Mesenchymal stem cell (in vitro differentiated cells and primary cell): ENCODE measurements at regions not wholly inside any gene's neighbourhood (a gene's known extent, or its start where the extent isn't known, plus 50 kb on each side); places are given as distances from the start of the nearest gene placed in this dataset.

ENCODE experiments used
- DNase-seq: peaks from one replicate; pipeline ENCODE4 v3.0.0-alpha.2; 2013
- H2AFZ ChIP-seq: one replicate; pipeline ENCODE4 v1.6.1; 2013; ENCODE audit warnings: low read depth, mild to moderate bottlenecking, control low read depth, inconsistent platforms, low read length, moderate library complexity
- H2AK5ac ChIP-seq: 2 replicates; pipeline ENCODE4 v1.6.1; 2013; ENCODE audit warnings: low read length, moderate library complexity, mild to moderate bottlenecking, inconsistent platforms; ENCODE audit not compliant: severe bottlenecking
- H2BK120ac ChIP-seq: one replicate; pipeline ENCODE4 v1.6.1; 2013; ENCODE audit warnings: low read depth, mild to moderate bottlenecking, inconsistent platforms, low read length, moderate library complexity
- H2BK12ac ChIP-seq, 2 experiments: one replicate each; pipeline ENCODE4 v1.6.1; 2013; ENCODE audit warnings: inconsistent platforms in 2 of 2, low read length in 2 of 2, mild to moderate bottlenecking in 2 of 2, moderate library complexity in 2 of 2, control low read depth in 1 of 2
- H2BK15ac ChIP-seq: one replicate; pipeline ENCODE4 v1.6.1; 2013; ENCODE audit warnings: mild to moderate bottlenecking, low read depth, inconsistent platforms; ENCODE audit not compliant: poor library complexity, severe bottlenecking
- H2BK5ac ChIP-seq: 2 replicates; pipeline ENCODE4 v1.6.1; 2013; ENCODE audit warnings: low read depth, mild to moderate bottlenecking, low read length, control low read depth, inconsistent platforms; ENCODE audit not compliant: poor library complexity, severe bottlenecking
- H3K14ac ChIP-seq, 2 experiments: one replicate each; pipeline ENCODE4 v1.6.1; 2013; ENCODE audit warnings: inconsistent platforms in 2 of 2, low read length in 2 of 2, control low read depth in 1 of 2, mild to moderate bottlenecking in 1 of 2, moderate library complexity in 1 of 2
- H3K18ac ChIP-seq, 2 experiments: one replicate each; pipeline ENCODE4 v1.6.1; 2013; ENCODE audit warnings: inconsistent platforms in 2 of 2, low read length in 2 of 2, control low read depth in 1 of 2, low read depth in 1 of 2, mild to moderate bottlenecking in 1 of 2
- H3K23ac ChIP-seq, 2 experiments: one replicate each; pipeline ENCODE4 v1.6.1; 2013; ENCODE audit warnings: inconsistent platforms in 2 of 2, low read length in 2 of 2, mild to moderate bottlenecking in 2 of 2, moderate library complexity in 2 of 2, control low read depth in 1 of 2
- H3K27ac ChIP-seq: 2 replicates; pipeline ENCODE4 v1.5.1; 2013; ENCODE audit warnings: mild to moderate bottlenecking, moderate library complexity, low read length, control low read depth, inconsistent platforms; ENCODE audit not compliant: poor library complexity, severe bottlenecking
- H3K27me3 ChIP-seq, 2 experiments: 2 replicates each; pipeline versions ENCODE4 v1.6.1 to v1.7.0; 2013; ENCODE audit warnings: low read length in 2 of 2, mild to moderate bottlenecking in 2 of 2, moderate library complexity in 2 of 2, control low read depth in 1 of 2, inconsistent platforms in 1 of 2; ENCODE audit not compliant: control insufficient read depth in 1 of 2, insufficient read depth in 1 of 2
- H3K36me3 ChIP-seq, 2 experiments: 2 replicates each; pipeline versions ENCODE4 v1.6.1 to v1.7.0; 2013; ENCODE audit warnings: low read length in 2 of 2, control low read depth in 1 of 2, inconsistent platforms in 1 of 2, low read depth in 1 of 2, mild to moderate bottlenecking in 1 of 2; ENCODE audit not compliant: insufficient read depth in 2 of 2, control insufficient read depth in 1 of 2
- H3K4ac ChIP-seq, 2 experiments: one replicate each; pipeline ENCODE4 v1.6.1; 2013; ENCODE audit warnings: inconsistent platforms in 2 of 2, low read length in 2 of 2, mild to moderate bottlenecking in 2 of 2, moderate library complexity in 2 of 2, control low read depth in 1 of 2, low read depth in 1 of 2
- H3K4me1 ChIP-seq: 2 replicates; pipeline ENCODE4 v1.6.1; 2013; ENCODE audit warnings: low read depth, low read length, control low read depth; ENCODE audit not compliant: control insufficient read depth, insufficient read depth
- H3K4me2 ChIP-seq: 2 replicates; pipeline ENCODE4 v1.6.1; 2013; ENCODE audit warnings: low read length, mild to moderate bottlenecking, inconsistent platforms; ENCODE audit not compliant: poor library complexity, severe bottlenecking
- H3K4me3 ChIP-seq, 2 experiments: 2 replicates each; pipeline versions ENCODE4 v1.5.1 to v1.7.0; 2013; ENCODE audit warnings: low read length in 2 of 2, mild to moderate bottlenecking in 2 of 2, control low read depth in 1 of 2, low read depth in 1 of 2; ENCODE audit not compliant: insufficient read depth in 1 of 2
- H3K79me1 ChIP-seq: replicated peaks from 2 replicates; pipeline ENCODE4 v1.6.1; 2013; ENCODE audit warnings: mild to moderate bottlenecking, control low read depth, low read length, inconsistent platforms; ENCODE audit not compliant: poor library complexity, severe bottlenecking
- H3K9ac ChIP-seq: 2 replicates; pipeline ENCODE4 v1.7.0; 2013; ENCODE audit warnings: mild to moderate bottlenecking, low read length, moderate library complexity
- H3K9me3 ChIP-seq: 2 replicates; pipeline ENCODE4 v1.7.0; 2013; ENCODE audit warnings: mild to moderate bottlenecking, low read length; ENCODE audit not compliant: control insufficient read depth
- H4K8ac ChIP-seq: one replicate; pipeline ENCODE4 v1.6.1; 2013; ENCODE audit warnings: inconsistent platforms, mild to moderate bottlenecking, low read length, moderate library complexity
- H4K91ac ChIP-seq: one replicate; pipeline ENCODE4 v1.6.1; 2013; ENCODE audit warnings: mild to moderate bottlenecking, low read length, inconsistent platforms
- WGBS: methylation state at CpG from one replicate; pipeline ENCODE4 v1.1.7; 2013; ENCODE audit warnings: mixed read lengths; 5-methylcytosine and 5-hydroxymethylcytosine counted together

GRCh38 chr1:34645919-34646318 is 108.9 kb upstream of the GJB5 start:
- Histone ChIP-seq H3K27me3 (peaks cover 0 to 72% of the 10 kb centered on the region in 2 experiments), H4K8ac (no peak overlapping the region), H2BK12ac (no peak overlapping the region), H2AFZ (no peak overlapping the region), H3K4me2 (no peak overlapping the region), H3K23ac (no peak overlapping the region), H2BK15ac (no peak overlapping the region), H3K27ac (no peak overlapping the region), H3K4ac (no peak overlapping the region), H2BK5ac (no peak overlapping the region), H3K9me3 (no peaks in the 10 kb centered on the region), H3K14ac (no peak overlapping the region), H3K4me3 (no peak overlapping the region), H2BK120ac (no peak overlapping the region), H2AK5ac (no peak overlapping the region), H3K18ac (no peak overlapping the region), H4K91ac (no peak overlapping the region), H3K4me1 (no peaks in the 10 kb centered on the region), H3K79me1 (no peaks in the 10 kb centered on the region), H3K9ac (no peak overlapping the region), H3K36me3 (no peaks in the 10 kb centered on the region)
- WGBS: 62% methylated on average over 3 of the region's 3 CpGs
- no peak for DNase-seq

- H2BK12ac ChIP-seq: no peak overlapping the region
- 66% methylated on average over 5 of the region's 6 CpGs for WGBS
- no peaks in the 10 kb centered on the region for H3K9me3 ChIP-seq
- no peak overlapping the region for H4K8ac ChIP-seq
- H4K91ac ChIP-seq: no peak overlapping the region
- H3K18ac ChIP-seq: no peak overlapping the region
- no peak overlapping the region for H2AFZ ChIP-seq
- H3K4me3 ChIP-seq: no peak overlapping the region
- H2BK120ac ChIP-seq: no peak overlapping the region
- DNase-seq: no peak
- no peak overlapping the region for H2BK5ac ChIP-seq
- no peak overlapping the region for H2AK5ac ChIP-seq
- peaks cover 0 to 85% of the 10 kb centered on the region in 2 experiments for H3K27me3 ChIP-seq
- H3K4me1 ChIP-seq: no peaks in the 10 kb centered on the region
- H3K27ac ChIP-seq: no peak overlapping the region
- no peak overlapping the region for H3K23ac ChIP-seq
- H2BK15ac ChIP-seq: no peak overlapping the region
- H3K79me1 ChIP-seq: no peaks in the 10 kb centered on the region
- H3K4ac ChIP-seq: no peak overlapping the region
- H3K36me3 ChIP-seq: no peaks in the 10 kb centered on the region
- H3K9ac ChIP-seq: no peak overlapping the region
- H3K14ac ChIP-seq: no peak overlapping the region
- no peak overlapping the region for H3K4me2 ChIP-seq
Observed at GRCh38 chr1:34648501-34648900, 106.3 kb upstream of the GJB5 start.

DNA sequence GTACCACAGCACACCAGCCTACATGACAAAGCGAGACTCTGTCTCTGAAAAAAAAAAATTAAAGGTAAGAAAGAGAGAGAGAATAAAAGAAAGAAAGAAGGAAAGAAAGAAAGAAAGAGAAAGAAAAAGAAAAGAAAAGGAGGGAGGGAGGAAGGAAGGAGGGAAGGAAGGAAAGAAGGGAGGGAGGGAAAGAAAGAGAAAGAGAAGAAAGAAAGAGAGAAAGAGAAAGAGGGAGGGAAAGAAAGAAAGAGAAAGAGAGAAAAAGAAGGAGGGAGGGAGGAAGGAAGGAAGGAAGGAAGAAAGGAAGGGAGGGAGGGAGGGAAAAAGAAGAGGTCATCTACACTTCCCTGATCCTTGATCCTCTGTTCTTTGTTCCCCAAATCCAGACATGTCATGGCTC is 104.8 kb upstream of the GJB5 start:
- WGBS: 84% methylated on average over 1 of the region's 1 CpG
- DNase-seq: no peak
- Histone ChIP-seq H3K27ac (no peak overlapping the region), H3K4me2 (no peak overlapping the region), H2BK12ac (no peak overlapping the region), H3K14ac (no peak overlapping the region), H2BK15ac (no peak overlapping the region), H3K4ac (no peak overlapping the region), H3K79me1 (no peaks in the 10 kb centered on the region), H2BK5ac (no peak overlapping the region), H3K9ac (no peak overlapping the region), H3K4me3 (no peak overlapping the region), H3K18ac (no peak overlapping the region), H4K91ac (no peak overlapping the region), H2BK120ac (no peak overlapping the region), H3K9me3 (no peaks in the 10 kb centered on the region), H2AFZ (no peak overlapping the region), H3K23ac (no peak overlapping the region), H3K4me1 (no peaks in the 10 kb centered on the region), H3K36me3 (no peaks in the 10 kb centered on the region), H4K8ac (no peak overlapping the region), H3K27me3 (peaks cover 0 to 86% of the 10 kb centered on the region in 2 experiments), H2AK5ac (no peak overlapping the region)

DNA sequence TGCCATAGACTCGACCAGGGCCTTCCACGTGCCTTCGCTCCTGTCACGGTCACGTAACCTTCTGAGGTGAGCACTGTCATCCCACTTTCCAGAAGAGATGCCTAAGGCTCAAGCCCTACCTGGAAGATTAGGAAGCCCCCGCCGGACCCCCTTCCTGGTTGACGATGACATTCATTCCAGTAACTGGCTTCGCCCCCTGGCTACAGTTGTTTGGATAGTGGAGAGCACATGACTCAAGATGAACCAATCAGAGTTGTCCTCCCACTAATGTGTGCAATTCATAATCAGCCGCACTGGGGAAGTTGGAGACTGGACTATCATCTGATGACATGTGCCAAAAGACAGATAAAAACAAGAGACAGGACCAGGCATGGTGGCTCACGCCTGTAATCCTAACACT is 104.0 kb upstream of the GJB5 start:
- Histone ChIP-seq H3K4ac (no peak overlapping the region), H3K18ac (no peak overlapping the region), H2BK12ac (no peak overlapping the region), H3K27me3 (peaks cover 0 to 86% of the 10 kb centered on the region in 2 experiments), H4K8ac (no peak overlapping the region), H3K79me1 (no peaks in the 10 kb centered on the region), H2AFZ (no peak overlapping the region), H3K14ac (no peak overlapping the region), H3K23ac (no peak overlapping the region), H2BK15ac (no peak overlapping the region), H3K27ac (no peak overlapping the region), H3K4me3 (no peak overlapping the region), H2AK5ac (no peak overlapping the region), H3K36me3 (no peaks in the 10 kb centered on the region), H3K4me1 (no peaks in the 10 kb centered on the region), H4K91ac (no peak overlapping the region), H3K9ac (no peak overlapping the region), H3K4me2 (no peak overlapping the region), H2BK120ac (no peak overlapping the region), H2BK5ac (no peak overlapping the region), H3K9me3 (no peaks in the 10 kb centered on the region)
- DNase-seq: no peak
- 78% methylated on average over 11 of the region's 11 CpGs for WGBS
